ENCODE measurements at regions not wholly inside any gene's neighbourhood (a gene's known extent, or its start where the extent isn't known, plus 50 kb on each side); places are given as distances from the start of the nearest gene placed in this dataset.

- no peak for DNase-seq (ENCODE audit: low spot score)
- Histone ChIP-seq H3K4me3 (ENCODE audit: low read depth in 1 of 3, low read length in 3 of 3) (no peak overlapping the region), H3K36me3 (ENCODE audit: control insufficient read depth in 4 of 4, insufficient read depth in 3 of 4, low read depth in 1 of 4, low read length in 3 of 4) (no peaks in the 10 kb centered on the region), H3K27ac (ENCODE audit: low read depth in 1 of 2, low read length in 2 of 2) (peak overlapping the region; percentile 43 to 44), H3K9ac (ENCODE audit: low read depth in 1 of 2, low read length in 2 of 2) (no peak overlapping the region), H3K4me1 (ENCODE audit: control insufficient read depth in 4 of 4, insufficient read depth in 4 of 4, low read length in 3 of 4) (peaks cover 6 to 61% (median 35%) of the 10 kb centered on the region in 4 donors), H3K9me3 (ENCODE audit: control insufficient read depth in 4 of 4, low read length in 3 of 4) (no peaks in the 10 kb centered on the region), H3K27me3 (ENCODE audit: control insufficient read depth in 4 of 4, insufficient read depth in 4 of 4, low read length in 3 of 4) (no peaks in the 10 kb centered on the region)
- TF ChIP-seq FOXA2 (IDR thresholded peaks at IDR 0.05) (no peak), HNF4A (conservative IDR thresholded peaks at IDR 0.05) (no peak), MAX (IDR thresholded peaks at IDR 0.05) (no peak), FOXA1 (IDR thresholded peaks at IDR 0.05) (no peak), YY1 (IDR thresholded peaks at IDR 0.05) (no peak), ATF3 (IDR thresholded peaks at IDR 0.05) (no peak), RXRA (IDR thresholded peaks at IDR 0.05) (no peak), RAD21 (IDR thresholded peaks at IDR 0.05) (no peak), GABPA (IDR thresholded peaks at IDR 0.05 in 1 of 2, conservative IDR thresholded peaks at IDR 0.05 in 1 of 2) (no peak), EGR1 (IDR thresholded peaks at IDR 0.05; ENCODE audit: low read depth in 2 of 2) (no peak), SP1 (IDR thresholded peaks at IDR 0.05) (no peak), NR2F2 (IDR thresholded peaks at IDR 0.05) (no peak), TAF1 (conservative IDR thresholded peaks at IDR 0.05) (no peak), HNF4G (IDR thresholded peaks at IDR 0.05) (no peak), ZBTB33 (IDR thresholded peaks at IDR 0.05) (no peak), JUND (IDR thresholded peaks at IDR 0.05) (no peak)
- TF ChIP-seq, protein P1, sequence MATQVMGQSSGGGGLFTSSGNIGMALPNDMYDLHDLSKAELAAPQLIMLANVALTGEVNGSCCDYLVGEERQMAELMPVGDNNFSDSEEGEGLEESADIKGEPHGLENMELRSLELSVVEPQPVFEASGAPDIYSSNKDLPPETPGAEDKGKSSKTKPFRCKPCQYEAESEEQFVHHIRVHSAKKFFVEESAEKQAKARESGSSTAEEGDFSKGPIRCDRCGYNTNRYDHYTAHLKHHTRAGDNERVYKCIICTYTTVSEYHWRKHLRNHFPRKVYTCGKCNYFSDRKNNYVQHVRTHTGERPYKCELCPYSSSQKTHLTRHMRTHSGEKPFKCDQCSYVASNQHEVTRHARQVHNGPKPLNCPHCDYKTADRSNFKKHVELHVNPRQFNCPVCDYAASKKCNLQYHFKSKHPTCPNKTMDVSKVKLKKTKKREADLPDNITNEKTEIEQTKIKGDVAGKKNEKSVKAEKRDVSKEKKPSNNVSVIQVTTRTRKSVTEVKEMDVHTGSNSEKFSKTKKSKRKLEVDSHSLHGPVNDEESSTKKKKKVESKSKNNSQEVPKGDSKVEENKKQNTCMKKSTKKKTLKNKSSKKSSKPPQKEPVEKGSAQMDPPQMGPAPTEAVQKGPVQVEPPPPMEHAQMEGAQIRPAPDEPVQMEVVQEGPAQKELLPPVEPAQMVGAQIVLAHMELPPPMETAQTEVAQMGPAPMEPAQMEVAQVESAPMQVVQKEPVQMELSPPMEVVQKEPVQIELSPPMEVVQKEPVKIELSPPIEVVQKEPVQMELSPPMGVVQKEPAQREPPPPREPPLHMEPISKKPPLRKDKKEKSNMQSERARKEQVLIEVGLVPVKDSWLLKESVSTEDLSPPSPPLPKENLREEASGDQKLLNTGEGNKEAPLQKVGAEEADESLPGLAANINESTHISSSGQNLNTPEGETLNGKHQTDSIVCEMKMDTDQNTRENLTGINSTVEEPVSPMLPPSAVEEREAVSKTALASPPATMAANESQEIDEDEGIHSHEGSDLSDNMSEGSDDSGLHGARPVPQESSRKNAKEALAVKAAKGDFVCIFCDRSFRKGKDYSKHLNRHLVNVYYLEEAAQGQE (IDR thresholded peaks at IDR 0.05), result no peak
- TF ChIP-seq, protein P2, sequence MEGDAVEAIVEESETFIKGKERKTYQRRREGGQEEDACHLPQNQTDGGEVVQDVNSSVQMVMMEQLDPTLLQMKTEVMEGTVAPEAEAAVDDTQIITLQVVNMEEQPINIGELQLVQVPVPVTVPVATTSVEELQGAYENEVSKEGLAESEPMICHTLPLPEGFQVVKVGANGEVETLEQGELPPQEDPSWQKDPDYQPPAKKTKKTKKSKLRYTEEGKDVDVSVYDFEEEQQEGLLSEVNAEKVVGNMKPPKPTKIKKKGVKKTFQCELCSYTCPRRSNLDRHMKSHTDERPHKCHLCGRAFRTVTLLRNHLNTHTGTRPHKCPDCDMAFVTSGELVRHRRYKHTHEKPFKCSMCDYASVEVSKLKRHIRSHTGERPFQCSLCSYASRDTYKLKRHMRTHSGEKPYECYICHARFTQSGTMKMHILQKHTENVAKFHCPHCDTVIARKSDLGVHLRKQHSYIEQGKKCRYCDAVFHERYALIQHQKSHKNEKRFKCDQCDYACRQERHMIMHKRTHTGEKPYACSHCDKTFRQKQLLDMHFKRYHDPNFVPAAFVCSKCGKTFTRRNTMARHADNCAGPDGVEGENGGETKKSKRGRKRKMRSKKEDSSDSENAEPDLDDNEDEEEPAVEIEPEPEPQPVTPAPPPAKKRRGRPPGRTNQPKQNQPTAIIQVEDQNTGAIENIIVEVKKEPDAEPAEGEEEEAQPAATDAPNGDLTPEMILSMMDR (IDR thresholded peaks at IDR 0.05; ENCODE audit: low read depth, low read length, missing input control), result no peak
- 65% methylated on average over 6 of the region's 6 CpGs for WGBS
Measured at GRCh38 chr2:226659410-226659809, 140.2 kb downstream of the IRS1 start.

All from liver (tissue), 8 donors.